ENCODE measurements at regions not wholly inside any gene's neighbourhood (a gene's known extent, or its start where the extent isn't known, plus 50 kb on each side); places are given as distances from the start of the nearest gene placed in this dataset.

DNA sequence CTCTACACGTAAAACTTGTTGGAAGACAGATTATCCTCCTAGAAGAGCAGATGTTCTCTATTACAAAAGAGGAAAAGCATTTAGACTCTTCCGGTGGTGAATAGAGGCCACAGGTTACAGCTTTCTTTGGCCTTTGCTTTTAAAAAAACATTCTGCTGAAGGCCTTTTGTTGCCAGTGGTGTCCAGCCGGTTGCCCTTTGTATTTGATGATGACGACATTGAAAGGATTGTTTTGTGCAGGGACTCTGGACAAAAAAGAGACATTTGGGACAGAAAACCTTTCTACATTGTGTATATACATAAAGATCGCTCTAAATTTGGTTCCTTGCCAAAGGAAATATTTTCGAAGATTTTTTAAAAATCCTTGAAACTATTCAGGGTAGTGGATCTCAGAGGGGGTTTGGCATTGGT, 180.3 kb downstream of the C9orf152 start:
- no peak for DNase-seq (ENCODE audit: low read depth)

DNA sequence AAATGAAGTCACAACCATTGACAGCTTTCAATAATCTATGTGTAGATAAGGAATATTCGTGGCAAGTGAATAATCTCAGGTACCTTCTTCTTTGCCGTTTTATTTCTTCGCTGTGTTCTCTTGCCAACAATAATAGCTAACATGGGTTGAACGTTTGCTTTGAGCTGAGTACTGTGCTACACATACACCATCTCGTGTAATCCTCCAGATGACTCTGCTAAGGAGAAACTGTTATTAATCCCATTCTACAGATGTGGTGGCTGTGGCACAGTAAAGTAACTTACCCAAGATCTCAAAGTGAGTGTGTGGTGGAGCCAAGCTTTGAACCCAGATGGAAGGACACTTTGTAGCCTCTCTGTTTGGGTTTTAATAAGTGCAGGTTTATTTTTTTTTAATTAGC, 179.7 kb downstream of the C9orf152 start:
- no peaks in the 10 kb centered on the region for H3K27me3 ChIP-seq (ENCODE audit: control insufficient read depth, insufficient read depth, low read length)
- no peak for DNase-seq (ENCODE audit: low read depth)
- H3K36me3 ChIP-seq (ENCODE audit: control insufficient read depth, insufficient read depth, low read length): no peaks in the 10 kb centered on the region
- TF ChIP-seq, protein P1, sequence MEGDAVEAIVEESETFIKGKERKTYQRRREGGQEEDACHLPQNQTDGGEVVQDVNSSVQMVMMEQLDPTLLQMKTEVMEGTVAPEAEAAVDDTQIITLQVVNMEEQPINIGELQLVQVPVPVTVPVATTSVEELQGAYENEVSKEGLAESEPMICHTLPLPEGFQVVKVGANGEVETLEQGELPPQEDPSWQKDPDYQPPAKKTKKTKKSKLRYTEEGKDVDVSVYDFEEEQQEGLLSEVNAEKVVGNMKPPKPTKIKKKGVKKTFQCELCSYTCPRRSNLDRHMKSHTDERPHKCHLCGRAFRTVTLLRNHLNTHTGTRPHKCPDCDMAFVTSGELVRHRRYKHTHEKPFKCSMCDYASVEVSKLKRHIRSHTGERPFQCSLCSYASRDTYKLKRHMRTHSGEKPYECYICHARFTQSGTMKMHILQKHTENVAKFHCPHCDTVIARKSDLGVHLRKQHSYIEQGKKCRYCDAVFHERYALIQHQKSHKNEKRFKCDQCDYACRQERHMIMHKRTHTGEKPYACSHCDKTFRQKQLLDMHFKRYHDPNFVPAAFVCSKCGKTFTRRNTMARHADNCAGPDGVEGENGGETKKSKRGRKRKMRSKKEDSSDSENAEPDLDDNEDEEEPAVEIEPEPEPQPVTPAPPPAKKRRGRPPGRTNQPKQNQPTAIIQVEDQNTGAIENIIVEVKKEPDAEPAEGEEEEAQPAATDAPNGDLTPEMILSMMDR (IDR thresholded peaks at IDR 0.05; ENCODE audit: insufficient read depth, low read length, poor library complexity, severe bottlenecking): no peak
- no peak overlapping the region for H3K4me3 ChIP-seq (ENCODE audit: low read depth, low read length)

More for the DNA sequence above, 180.3 kb downstream of the C9orf152 start:
- no peaks in the 10 kb centered on the region for H3K27me3 ChIP-seq (ENCODE audit: control insufficient read depth, insufficient read depth, low read length)
- no peak overlapping the region for H3K4me3 ChIP-seq (ENCODE audit: low read depth, low read length)
- TF ChIP-seq, protein P1 (IDR thresholded peaks at IDR 0.05; ENCODE audit: insufficient read depth, low read length, poor library complexity, severe bottlenecking): no peak
- no peaks in the 10 kb centered on the region for H3K36me3 ChIP-seq (ENCODE audit: control insufficient read depth, insufficient read depth, low read length)

DNA sequence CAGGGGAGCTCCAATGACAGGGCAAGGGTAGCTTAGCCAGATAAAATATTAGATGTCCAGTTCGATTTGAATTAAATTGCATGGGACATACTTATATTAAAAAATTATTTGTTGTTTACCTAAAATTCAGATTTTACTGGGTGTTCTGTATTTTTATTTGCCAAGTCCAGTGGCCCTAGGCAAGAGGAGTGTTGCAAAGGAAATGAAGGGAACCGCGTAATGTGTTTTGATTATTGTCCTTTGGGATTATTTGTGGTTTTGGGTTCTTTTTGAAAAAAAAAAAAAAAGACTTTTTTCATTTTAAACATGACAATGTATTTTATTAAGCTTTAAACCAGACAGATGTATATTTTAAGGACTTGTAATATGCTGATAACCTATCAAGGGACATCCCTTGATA, 179.3 kb downstream of the C9orf152 start:
- Histone ChIP-seq H3K36me3 (ENCODE audit: control insufficient read depth, insufficient read depth, low read length) (no peaks in the 10 kb centered on the region), H3K4me3 (ENCODE audit: low read depth, low read length) (no peak overlapping the region), H3K27me3 (ENCODE audit: control insufficient read depth, insufficient read depth, low read length) (no peaks in the 10 kb centered on the region)
- no peak for DNase-seq (ENCODE audit: low read depth)
- TF ChIP-seq, protein P1 (IDR thresholded peaks at IDR 0.05; ENCODE audit: insufficient read depth, low read length, poor library complexity, severe bottlenecking): no peak

DNA sequence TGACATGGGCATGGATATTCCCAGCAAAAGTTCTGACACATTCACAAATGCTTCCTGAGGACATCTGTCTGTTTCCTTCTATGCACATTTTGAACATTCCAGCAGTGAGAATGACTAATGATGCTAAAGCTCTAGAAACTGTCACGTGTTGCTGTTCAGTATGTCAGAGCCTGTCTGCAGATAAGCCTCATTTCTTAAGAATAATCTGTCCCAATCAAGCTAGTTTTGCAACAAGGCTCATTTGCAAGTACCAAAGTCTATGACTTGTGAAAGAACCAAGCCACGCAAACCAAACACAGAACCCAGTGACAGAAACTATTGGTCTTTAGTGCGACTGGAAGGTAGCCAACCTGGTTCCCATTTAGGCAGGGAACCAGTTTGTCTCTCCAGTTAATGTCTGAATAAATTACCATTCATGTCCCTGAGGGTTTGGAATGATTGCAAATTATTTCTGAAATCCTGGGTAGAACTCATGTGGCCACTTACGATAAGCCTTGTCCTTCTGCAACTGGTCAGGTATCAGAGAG, 178.5 kb downstream of the C9orf152 start:
- Histone ChIP-seq H3K4me3 (ENCODE audit: low read depth, low read length) (no peak overlapping the region), H3K36me3 (ENCODE audit: control insufficient read depth, insufficient read depth, low read length) (no peaks in the 10 kb centered on the region), H3K27me3 (ENCODE audit: control insufficient read depth, insufficient read depth, low read length) (no peaks in the 10 kb centered on the region)
- TF ChIP-seq, protein P1 (IDR thresholded peaks at IDR 0.05; ENCODE audit: insufficient read depth, low read length, poor library complexity, severe bottlenecking): no peak
- DNase-seq (ENCODE audit: low read depth): peak; percentile 81

DNA sequence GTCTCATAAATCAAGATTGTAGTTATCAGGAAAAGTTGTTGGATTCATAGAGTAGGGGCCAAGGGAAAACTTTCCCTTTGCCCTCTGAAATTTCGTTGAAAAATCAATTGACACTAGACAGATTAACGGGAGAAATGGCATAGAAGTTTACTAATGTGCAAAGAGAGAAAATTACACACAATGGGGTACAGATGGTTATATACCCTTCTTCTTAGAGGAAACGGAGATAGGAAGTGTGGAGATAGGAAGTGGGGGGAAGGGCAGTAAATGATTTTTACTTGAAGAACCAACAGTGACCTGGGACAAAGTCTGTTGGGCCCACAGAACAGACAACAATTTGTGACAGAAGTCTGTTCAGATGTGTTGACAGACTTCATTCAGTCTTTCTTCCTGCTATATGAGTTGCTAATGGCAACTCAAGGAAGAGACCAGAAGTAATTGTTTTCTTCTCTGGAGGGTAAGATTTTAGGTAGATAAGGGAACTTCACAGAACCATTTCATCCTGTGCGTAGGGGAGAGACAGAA, 177.9 kb downstream of the C9orf152 start:
- TF ChIP-seq, protein P1 (IDR thresholded peaks at IDR 0.05; ENCODE audit: insufficient read depth, low read length, poor library complexity, severe bottlenecking): no peak
- no peak overlapping the region for H3K4me3 ChIP-seq (ENCODE audit: low read depth, low read length)
- DNase-seq (ENCODE audit: low read depth): no peak
- H3K27me3 ChIP-seq (ENCODE audit: control insufficient read depth, insufficient read depth, low read length): no peaks in the 10 kb centered on the region
- H3K36me3 ChIP-seq (ENCODE audit: control insufficient read depth, insufficient read depth, low read length): no peaks in the 10 kb centered on the region

DNA sequence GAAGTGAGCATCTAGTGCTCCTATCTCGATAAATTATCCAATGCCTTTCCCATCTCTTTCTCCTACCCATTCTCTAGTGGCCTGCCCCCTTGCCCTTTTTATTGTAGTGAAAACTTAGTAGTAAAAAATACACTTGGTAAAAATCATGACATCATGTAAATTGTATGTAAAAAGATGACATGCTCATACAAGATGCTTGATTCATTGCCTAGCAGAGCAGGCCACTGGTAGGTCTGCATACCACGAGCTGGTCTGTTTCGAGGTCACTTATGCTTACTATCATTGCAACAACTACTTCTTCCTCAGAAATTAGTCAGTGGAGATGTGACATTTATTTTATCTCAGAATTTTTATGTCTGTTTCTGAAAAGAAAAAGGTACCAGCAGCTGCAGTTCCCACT, 177.3 kb downstream of the C9orf152 start:
- Histone ChIP-seq H3K27me3 (ENCODE audit: control insufficient read depth, insufficient read depth, low read length) (no peaks in the 10 kb centered on the region), H3K36me3 (ENCODE audit: control insufficient read depth, insufficient read depth, low read length) (no peaks in the 10 kb centered on the region), H3K4me3 (ENCODE audit: low read depth, low read length) (no peak overlapping the region)
- DNase-seq (ENCODE audit: low read depth): no peak
- TF ChIP-seq, protein P1 (IDR thresholded peaks at IDR 0.05; ENCODE audit: insufficient read depth, low read length, poor library complexity, severe bottlenecking): no peak
